Liver (tissue), 3 donors: ENCODE measurements at regions not wholly inside any gene's neighbourhood (a gene's known extent, or its start where the extent isn't known, plus 50 kb on each side); places are given as distances from the start of the nearest gene placed in this dataset.
"Not testable (repeated sequence)": the region's sequence is repeated elsewhere in the genome, so short reads cannot be mapped to it uniquely, and the experiment has no call there.

Experiments
- FOXA1 ChIP-seq: IDR thresholded peaks from 2 replicates; pipeline ENCODE4 v1.6.1; 2016; ENCODE audit warnings: antibody characterized with exemption
- GABPA ChIP-seq, 2 donors: IDR thresholded peaks in 1 of 2; conservative IDR thresholded peaks in 1 of 2; 2 replicates each; pipeline ENCODE4 v1.6.1; 2016; ENCODE audit warnings: antibody characterized with exemption in 2 of 2, mild to moderate bottlenecking in 1 of 2, moderate library complexity in 1 of 2
- RAD21 ChIP-seq, 2 donors: IDR thresholded peaks; 2 replicates each; pipeline ENCODE4 v1.6.1; 2016; ENCODE audit warnings: antibody characterized with exemption in 2 of 2, mild to moderate bottlenecking in 2 of 2
- RXRA ChIP-seq, 2 donors: IDR thresholded peaks; 2 replicates each; pipeline ENCODE4 v1.6.1; 2017 to 2018; ENCODE audit warnings: antibody characterized with exemption in 2 of 2, mild to moderate bottlenecking in 1 of 2
- SP1 ChIP-seq: IDR thresholded peaks from 2 replicates; pipeline ENCODE4 v1.6.1; 2018; ENCODE audit warnings: antibody characterized with exemption, mild to moderate bottlenecking
- YY1 ChIP-seq: IDR thresholded peaks from 2 replicates; pipeline ENCODE4 v1.6.1; 2016; ENCODE audit warnings: antibody characterized with exemption, mild to moderate bottlenecking
- TF ChIP-seq, protein P1 (sequence below): fragments of 150-350 bp; IDR thresholded peaks from 2 replicates; pipeline ENCODE4 v1.5.1; 2017; ENCODE audit warnings: improper control_type of control experiment, low read depth, low read length; ENCODE audit not compliant: missing input control
- TF ChIP-seq, protein P2 (sequence below): IDR thresholded peaks from 2 replicates; pipeline ENCODE4 v1.6.1; 2016; ENCODE audit warnings: antibody characterized with exemption
- TF ChIP-seq, protein P3 (sequence below): IDR thresholded peaks from 2 replicates; pipeline ENCODE4 v1.6.1; 2016; ENCODE audit warnings: antibody characterized with exemption, mild to moderate bottlenecking
- TF ChIP-seq, protein P4 (sequence below): IDR thresholded peaks from 2 replicates; pipeline ENCODE4 v1.6.1; 2016; ENCODE audit warnings: antibody characterized with exemption
- TF ChIP-seq, protein P5 (sequence below): IDR thresholded peaks from 2 replicates; pipeline ENCODE4 v1.6.1; 2016; ENCODE audit warnings: antibody characterized with exemption
- donor health status: healthy.
- donor health status: healthy.

DNA sequence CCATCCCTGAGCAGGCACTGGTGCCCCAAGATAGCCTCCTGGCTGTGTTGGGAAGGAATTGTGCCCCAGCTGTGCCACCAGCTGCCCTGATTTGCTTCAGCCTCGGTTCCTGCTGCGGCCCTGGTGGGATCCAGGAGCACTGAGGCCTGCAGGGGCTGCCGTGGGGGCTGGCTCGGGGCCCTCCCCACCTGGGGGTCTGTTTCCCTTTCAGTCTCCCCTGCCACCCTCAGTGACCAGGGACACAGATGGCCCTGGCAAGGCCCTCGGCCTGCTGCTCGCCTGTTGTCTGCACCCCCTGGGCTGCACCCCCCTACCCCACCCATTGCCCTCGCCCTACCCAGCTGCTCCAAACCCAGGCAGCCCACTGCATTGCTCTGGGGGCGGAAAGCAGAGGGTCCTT, 483.8 kb downstream of the TUBA3C start:
- not testable (repeated sequence) for TF ChIP-seq RAD21 (IDR thresholded peaks at IDR 0.05); GABPA (IDR thresholded peaks at IDR 0.05 in 1 of 2, conservative IDR thresholded peaks at IDR 0.05 in 1 of 2); SP1; FOXA1; YY1; RXRA (IDR thresholded peaks at IDR 0.05)
- TF ChIP-seq, protein P1, sequence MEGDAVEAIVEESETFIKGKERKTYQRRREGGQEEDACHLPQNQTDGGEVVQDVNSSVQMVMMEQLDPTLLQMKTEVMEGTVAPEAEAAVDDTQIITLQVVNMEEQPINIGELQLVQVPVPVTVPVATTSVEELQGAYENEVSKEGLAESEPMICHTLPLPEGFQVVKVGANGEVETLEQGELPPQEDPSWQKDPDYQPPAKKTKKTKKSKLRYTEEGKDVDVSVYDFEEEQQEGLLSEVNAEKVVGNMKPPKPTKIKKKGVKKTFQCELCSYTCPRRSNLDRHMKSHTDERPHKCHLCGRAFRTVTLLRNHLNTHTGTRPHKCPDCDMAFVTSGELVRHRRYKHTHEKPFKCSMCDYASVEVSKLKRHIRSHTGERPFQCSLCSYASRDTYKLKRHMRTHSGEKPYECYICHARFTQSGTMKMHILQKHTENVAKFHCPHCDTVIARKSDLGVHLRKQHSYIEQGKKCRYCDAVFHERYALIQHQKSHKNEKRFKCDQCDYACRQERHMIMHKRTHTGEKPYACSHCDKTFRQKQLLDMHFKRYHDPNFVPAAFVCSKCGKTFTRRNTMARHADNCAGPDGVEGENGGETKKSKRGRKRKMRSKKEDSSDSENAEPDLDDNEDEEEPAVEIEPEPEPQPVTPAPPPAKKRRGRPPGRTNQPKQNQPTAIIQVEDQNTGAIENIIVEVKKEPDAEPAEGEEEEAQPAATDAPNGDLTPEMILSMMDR = not testable (repeated sequence)
- TF ChIP-seq, protein P2, sequence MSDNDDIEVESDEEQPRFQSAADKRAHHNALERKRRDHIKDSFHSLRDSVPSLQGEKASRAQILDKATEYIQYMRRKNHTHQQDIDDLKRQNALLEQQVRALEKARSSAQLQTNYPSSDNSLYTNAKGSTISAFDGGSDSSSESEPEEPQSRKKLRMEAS = not testable (repeated sequence)
- TF ChIP-seq, protein P3, sequence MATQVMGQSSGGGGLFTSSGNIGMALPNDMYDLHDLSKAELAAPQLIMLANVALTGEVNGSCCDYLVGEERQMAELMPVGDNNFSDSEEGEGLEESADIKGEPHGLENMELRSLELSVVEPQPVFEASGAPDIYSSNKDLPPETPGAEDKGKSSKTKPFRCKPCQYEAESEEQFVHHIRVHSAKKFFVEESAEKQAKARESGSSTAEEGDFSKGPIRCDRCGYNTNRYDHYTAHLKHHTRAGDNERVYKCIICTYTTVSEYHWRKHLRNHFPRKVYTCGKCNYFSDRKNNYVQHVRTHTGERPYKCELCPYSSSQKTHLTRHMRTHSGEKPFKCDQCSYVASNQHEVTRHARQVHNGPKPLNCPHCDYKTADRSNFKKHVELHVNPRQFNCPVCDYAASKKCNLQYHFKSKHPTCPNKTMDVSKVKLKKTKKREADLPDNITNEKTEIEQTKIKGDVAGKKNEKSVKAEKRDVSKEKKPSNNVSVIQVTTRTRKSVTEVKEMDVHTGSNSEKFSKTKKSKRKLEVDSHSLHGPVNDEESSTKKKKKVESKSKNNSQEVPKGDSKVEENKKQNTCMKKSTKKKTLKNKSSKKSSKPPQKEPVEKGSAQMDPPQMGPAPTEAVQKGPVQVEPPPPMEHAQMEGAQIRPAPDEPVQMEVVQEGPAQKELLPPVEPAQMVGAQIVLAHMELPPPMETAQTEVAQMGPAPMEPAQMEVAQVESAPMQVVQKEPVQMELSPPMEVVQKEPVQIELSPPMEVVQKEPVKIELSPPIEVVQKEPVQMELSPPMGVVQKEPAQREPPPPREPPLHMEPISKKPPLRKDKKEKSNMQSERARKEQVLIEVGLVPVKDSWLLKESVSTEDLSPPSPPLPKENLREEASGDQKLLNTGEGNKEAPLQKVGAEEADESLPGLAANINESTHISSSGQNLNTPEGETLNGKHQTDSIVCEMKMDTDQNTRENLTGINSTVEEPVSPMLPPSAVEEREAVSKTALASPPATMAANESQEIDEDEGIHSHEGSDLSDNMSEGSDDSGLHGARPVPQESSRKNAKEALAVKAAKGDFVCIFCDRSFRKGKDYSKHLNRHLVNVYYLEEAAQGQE = not testable (repeated sequence)
- TF ChIP-seq, protein P4, sequence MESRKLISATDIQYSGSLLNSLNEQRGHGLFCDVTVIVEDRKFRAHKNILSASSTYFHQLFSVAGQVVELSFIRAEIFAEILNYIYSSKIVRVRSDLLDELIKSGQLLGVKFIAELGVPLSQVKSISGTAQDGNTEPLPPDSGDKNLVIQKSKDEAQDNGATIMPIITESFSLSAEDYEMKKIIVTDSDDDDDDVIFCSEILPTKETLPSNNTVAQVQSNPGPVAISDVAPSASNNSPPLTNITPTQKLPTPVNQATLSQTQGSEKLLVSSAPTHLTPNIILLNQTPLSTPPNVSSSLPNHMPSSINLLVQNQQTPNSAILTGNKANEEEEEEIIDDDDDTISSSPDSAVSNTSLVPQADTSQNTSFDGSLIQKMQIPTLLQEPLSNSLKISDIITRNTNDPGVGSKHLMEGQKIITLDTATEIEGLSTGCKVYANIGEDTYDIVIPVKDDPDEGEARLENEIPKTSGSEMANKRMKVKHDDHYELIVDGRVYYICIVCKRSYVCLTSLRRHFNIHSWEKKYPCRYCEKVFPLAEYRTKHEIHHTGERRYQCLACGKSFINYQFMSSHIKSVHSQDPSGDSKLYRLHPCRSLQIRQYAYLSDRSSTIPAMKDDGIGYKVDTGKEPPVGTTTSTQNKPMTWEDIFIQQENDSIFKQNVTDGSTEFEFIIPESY = not testable (repeated sequence)
- TF ChIP-seq, protein P5, sequence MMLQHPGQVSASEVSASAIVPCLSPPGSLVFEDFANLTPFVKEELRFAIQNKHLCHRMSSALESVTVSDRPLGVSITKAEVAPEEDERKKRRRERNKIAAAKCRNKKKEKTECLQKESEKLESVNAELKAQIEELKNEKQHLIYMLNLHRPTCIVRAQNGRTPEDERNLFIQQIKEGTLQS = not testable (repeated sequence)
